ENCODE measurements at regions not wholly inside any gene's neighbourhood (a gene's known extent, or its start where the extent isn't known, plus 50 kb on each side); places are given as distances from the start of the nearest gene placed in this dataset.

- TF ChIP-seq POLR2AphosphoS5 (IDR thresholded peaks at IDR 0.05; ENCODE audit: insufficient read depth in 1 of 2, low read depth in 1 of 2), result no peak
- TF ChIP-seq POLR2A (IDR thresholded peaks at IDR 0.05), result no peak
Observed at GRCh38 chr3:132953683-132954082, 84.5 kb upstream of the TMEM108 start.
